OCI-LY1 (cell line): ENCODE measurements at regions not wholly inside any gene's neighbourhood (a gene's known extent, or its start where the extent isn't known, plus 50 kb on each side); places are given as distances from the start of the nearest gene placed in this dataset.

Experiments
- H2AFZ ChIP-seq: fragments of 200-600 bp; sonication (generic), shearing (Covaris generic); 2 replicates; pipeline ENCODE4 v1.6.0; 2014; ENCODE audit warnings: antibody characterized with exemption, mild to moderate bottlenecking, low read length
- H3F3A ChIP-seq: fragments of 200-600 bp; sonication (generic), shearing (Covaris generic); 2 replicates; pipeline ENCODE4 v1.6.0; 2014; ENCODE audit warnings: mild to moderate bottlenecking, antibody characterized with exemption, low read length, moderate library complexity; ENCODE audit not compliant: insufficient read depth
- H3K27ac ChIP-seq: fragments of 200-600 bp; sonication (generic); 2 replicates; pipeline ENCODE4 v1.5.1; 2014; ENCODE audit warnings: low read length, mixed run types, mild to moderate bottlenecking, low read depth; ENCODE audit not compliant: poor library complexity, severe bottlenecking
- H3K27me3 ChIP-seq: fragments of 200-600 bp; sonication (generic); 2 replicates; pipeline ENCODE4 v1.6.0; 2014; ENCODE audit warnings: antibody characterized with exemption, mild to moderate bottlenecking, low read length, moderate library complexity; ENCODE audit not compliant: insufficient read depth
- H3K36me3 ChIP-seq: fragments of 200-600 bp; sonication (generic); 2 replicates; pipeline ENCODE4 v1.6.1; 2014; ENCODE audit warnings: mild to moderate bottlenecking, antibody characterized with exemption, low read length, moderate library complexity, mixed read lengths; ENCODE audit not compliant: insufficient read depth
- H3K4me1 ChIP-seq: fragments of 200-600 bp; sonication (generic); 2 replicates; pipeline ENCODE4 v1.5.1; 2014; ENCODE audit warnings: mild to moderate bottlenecking, low read length, moderate library complexity; ENCODE audit not compliant: insufficient read depth, severe bottlenecking
- H3K4me2 ChIP-seq: fragments of 200-600 bp; sonication (generic), shearing (Covaris generic); 2 replicates; pipeline ENCODE4 v1.6.1; 2014; ENCODE audit warnings: low read length
- H3K4me3 ChIP-seq: fragments of 200-600 bp; sonication (generic); 2 replicates; pipeline ENCODE4 v1.5.1; 2014; ENCODE audit warnings: low read length, low read depth, mild to moderate bottlenecking, mixed read lengths; ENCODE audit not compliant: poor library complexity, severe bottlenecking
- H3K79me2 ChIP-seq: fragments of 200-600 bp; shearing (Covaris generic); 2 replicates; pipeline ENCODE4 v1.6.1; 2016; ENCODE audit warnings: mixed run types, low read length, mixed read lengths; ENCODE audit not compliant: insufficient read depth
- H3K9ac ChIP-seq: fragments of 200-600 bp; sonication (generic), shearing (Covaris generic); 2 replicates; pipeline ENCODE4 v1.6.1; 2014; ENCODE audit warnings: mild to moderate bottlenecking, low read length, mixed read lengths
- H3K9me2 ChIP-seq: fragments of 200-600 bp; sonication (generic), shearing (Covaris generic); 2 replicates; pipeline ENCODE4 v1.6.1; 2014; ENCODE audit warnings: low read depth, mild to moderate bottlenecking, low read length, mixed read lengths
- H3K9me3 ChIP-seq: fragments of 200-600 bp; shearing (Covaris generic); 2 replicates; pipeline ENCODE4 v1.6.1; 2014; ENCODE audit warnings: low read length, mixed read lengths
- H4K20me1 ChIP-seq: fragments of 200-600 bp; sonication (generic), shearing (Covaris generic); 2 replicates; pipeline ENCODE4 v1.6.0; 2016; ENCODE audit warnings: mild to moderate bottlenecking, low read length; ENCODE audit not compliant: insufficient read depth
- CTCF ChIP-seq: fragments of 200-600 bp; sonication (generic), shearing (Covaris generic); IDR thresholded peaks from 2 replicates; pipeline ENCODE4 v1.5.1; 2017; ENCODE audit warnings: mild to moderate bottlenecking, antibody characterized with exemption, low read length, moderate library complexity, mixed read lengths
- EZH2 ChIP-seq: fragments of 200-600 bp; sonication (generic), shearing (Covaris generic); IDR thresholded peaks from 2 replicates; pipeline ENCODE4 v1.8.0; 2017; ENCODE audit warnings: borderline replicate concordance, mixed run types, mild to moderate bottlenecking, antibody characterized with exemption, low read length, moderate library complexity, mixed read lengths

DNA sequence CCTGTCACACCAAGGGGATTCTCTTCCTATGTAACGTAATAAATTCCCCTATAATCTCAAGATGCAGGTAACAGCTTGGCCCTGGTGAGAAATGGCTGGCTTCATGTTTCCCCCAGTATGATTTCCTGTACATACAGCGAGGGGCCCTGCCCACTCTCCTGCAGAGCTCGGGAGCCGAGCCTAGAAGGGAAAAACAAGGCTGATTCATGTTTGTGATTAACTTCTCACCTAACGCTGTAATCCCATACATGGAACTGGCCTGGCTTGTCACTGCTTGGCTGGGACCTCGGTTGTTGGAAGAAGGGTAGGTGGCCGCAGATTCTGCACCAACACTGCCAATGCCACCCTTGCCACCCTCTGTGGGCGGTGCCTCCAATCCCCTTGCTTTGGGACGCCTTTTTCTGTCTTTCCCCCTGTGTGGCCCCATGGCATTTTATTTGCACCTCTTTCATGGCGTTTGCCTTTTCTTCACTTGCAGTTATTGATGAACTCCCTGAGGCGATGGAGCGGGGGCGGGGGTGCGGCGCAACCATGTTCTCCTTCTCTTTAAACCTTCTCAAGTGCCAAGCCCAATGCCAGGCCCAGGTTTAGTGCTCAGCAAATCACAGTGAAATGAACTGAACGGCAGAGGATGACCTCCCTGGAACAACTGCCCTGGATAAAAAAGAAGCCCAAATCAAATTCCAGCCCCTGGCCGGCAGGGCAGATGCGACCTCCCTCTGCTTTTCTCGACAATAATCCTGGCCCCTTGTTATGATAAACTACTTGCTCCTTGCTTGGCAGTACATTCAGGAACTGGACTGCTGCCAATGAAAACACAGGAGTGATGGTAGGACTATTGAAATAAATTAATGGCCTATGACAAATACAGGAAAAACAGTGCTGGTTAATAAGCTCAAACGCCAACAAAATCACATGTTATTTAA, 108.1 kb downstream of the TMEM174 start:
- Histone ChIP-seq H3K4me3 (no peak overlapping the region), H4K20me1 (no peaks in the 10 kb centered on the region), H2AFZ (no peak overlapping the region), H3K9me2 (no peaks in the 10 kb centered on the region), H3F3A (no peaks in the 10 kb centered on the region), H3K27me3 (no peaks in the 10 kb centered on the region; the same call in 1 of the 2 replicates), H3K9me3 (no peaks in the 10 kb centered on the region), H3K27ac (no peak overlapping the region), H3K79me2 (no peaks in the 10 kb centered on the region), H3K4me2 (no peak overlapping the region), H3K9ac (no peak overlapping the region), H3K36me3 (no peaks in the 10 kb centered on the region), H3K4me1 (no peaks in the 10 kb centered on the region)
- TF ChIP-seq EZH2 (no peak), CTCF (no peak)

DNA sequence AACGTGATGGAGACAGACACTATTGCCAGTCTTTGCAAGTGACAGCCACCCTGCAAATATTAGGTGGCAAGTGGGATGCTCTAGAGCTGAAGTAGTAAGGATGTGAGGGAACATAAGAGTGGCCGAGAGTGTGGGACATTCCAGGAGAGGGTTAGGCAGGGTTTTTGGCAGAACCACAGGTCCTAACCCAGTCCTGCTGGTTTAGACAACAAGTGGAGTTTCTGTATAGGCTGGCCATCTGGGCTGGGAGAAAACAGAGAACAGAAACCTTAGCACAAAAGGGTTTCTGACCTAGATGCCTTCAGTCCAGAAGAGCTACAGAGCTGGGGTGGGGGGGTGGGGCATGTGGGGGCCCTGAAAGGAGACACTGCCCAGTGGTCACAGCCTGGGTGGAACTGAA, 107.4 kb downstream of the TMEM174 start:
- no peaks in the 10 kb centered on the region for H3K4me1 ChIP-seq
- H3K9ac ChIP-seq = no peak overlapping the region
- H3F3A ChIP-seq = no peaks in the 10 kb centered on the region
- no peaks in the 10 kb centered on the region for H3K79me2 ChIP-seq
- TF ChIP-seq EZH2 = no peak
- no peak for TF ChIP-seq CTCF
- no peaks in the 10 kb centered on the region; the same call in 1 of the 2 replicates for H3K27me3 ChIP-seq
- H3K4me2 ChIP-seq = no peak overlapping the region
- H3K9me2 ChIP-seq = no peaks in the 10 kb centered on the region
- H3K4me3 ChIP-seq = no peak overlapping the region
- no peaks in the 10 kb centered on the region for H3K9me3 ChIP-seq
- H2AFZ ChIP-seq = no peak overlapping the region
- no peaks in the 10 kb centered on the region for H4K20me1 ChIP-seq
- no peaks in the 10 kb centered on the region for H3K36me3 ChIP-seq
- no peak overlapping the region for H3K27ac ChIP-seq

DNA sequence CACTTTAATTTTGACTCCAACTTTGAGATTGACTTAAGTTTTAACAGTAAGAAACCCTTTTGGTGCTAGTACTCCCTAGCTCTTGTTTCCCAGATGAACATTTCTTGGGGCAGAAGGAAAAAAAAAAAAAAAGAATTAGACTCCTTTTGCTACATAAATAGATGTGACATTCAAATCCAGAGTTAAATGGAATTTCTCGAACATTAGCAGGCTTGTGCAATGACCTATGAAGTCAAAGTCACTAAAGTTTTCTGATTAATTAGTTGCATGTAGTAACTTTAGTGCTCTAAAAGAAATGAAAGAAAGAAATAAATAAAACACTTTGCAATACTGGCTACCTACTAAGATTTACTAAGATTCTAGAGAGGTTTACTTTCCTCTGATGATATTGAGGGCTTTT, 106.8 kb downstream of the TMEM174 start:
- TF ChIP-seq CTCF = no peak
- TF ChIP-seq EZH2 = no peak
- Histone ChIP-seq H3K9me2 (no peaks in the 10 kb centered on the region), H3F3A (no peaks in the 10 kb centered on the region), H3K27ac (no peak overlapping the region), H3K27me3 (no peaks in the 10 kb centered on the region; the same call in 1 of the 2 replicates), H3K4me2 (no peak overlapping the region), H3K4me3 (no peak overlapping the region), H3K79me2 (no peaks in the 10 kb centered on the region), H3K4me1 (no peaks in the 10 kb centered on the region), H3K36me3 (no peaks in the 10 kb centered on the region), H2AFZ (no peak overlapping the region), H3K9me3 (no peaks in the 10 kb centered on the region), H4K20me1 (no peaks in the 10 kb centered on the region), H3K9ac (no peak overlapping the region)
